Esophagus squamous epithelium (tissue), 4 donors: ENCODE measurements at regions not wholly inside any gene's neighbourhood (a gene's known extent, or its start where the extent isn't known, plus 50 kb on each side); places are given as distances from the start of the nearest gene placed in this dataset.
"Not testable (repeated sequence)": the region's sequence is repeated elsewhere in the genome, so short reads cannot be mapped to it uniquely, and the experiment has no call there.

Experiments used
- CTCF ChIP-seq, 6 experiments: fragments of 450-650 bp in 4 of 6; fragments of 200-600 bp in 2 of 6; sonication (generic) in 2 of 6; IDR thresholded peaks; one replicate each; pipeline ENCODE4 v1.5.1; 2016 to 2019; ENCODE audit warnings: antibody characterized with exemption in 6 of 6, mild to moderate bottlenecking in 4 of 6, moderate library complexity in 4 of 6
- POLR2A ChIP-seq, 4 donors: fragments of 450-650 bp; IDR thresholded peaks; one replicate each; pipeline ENCODE4 v1.6.1; 2017; ENCODE audit warnings: antibody characterized with exemption in 4 of 4, mild to moderate bottlenecking in 4 of 4, moderate library complexity in 3 of 4

DNA sequence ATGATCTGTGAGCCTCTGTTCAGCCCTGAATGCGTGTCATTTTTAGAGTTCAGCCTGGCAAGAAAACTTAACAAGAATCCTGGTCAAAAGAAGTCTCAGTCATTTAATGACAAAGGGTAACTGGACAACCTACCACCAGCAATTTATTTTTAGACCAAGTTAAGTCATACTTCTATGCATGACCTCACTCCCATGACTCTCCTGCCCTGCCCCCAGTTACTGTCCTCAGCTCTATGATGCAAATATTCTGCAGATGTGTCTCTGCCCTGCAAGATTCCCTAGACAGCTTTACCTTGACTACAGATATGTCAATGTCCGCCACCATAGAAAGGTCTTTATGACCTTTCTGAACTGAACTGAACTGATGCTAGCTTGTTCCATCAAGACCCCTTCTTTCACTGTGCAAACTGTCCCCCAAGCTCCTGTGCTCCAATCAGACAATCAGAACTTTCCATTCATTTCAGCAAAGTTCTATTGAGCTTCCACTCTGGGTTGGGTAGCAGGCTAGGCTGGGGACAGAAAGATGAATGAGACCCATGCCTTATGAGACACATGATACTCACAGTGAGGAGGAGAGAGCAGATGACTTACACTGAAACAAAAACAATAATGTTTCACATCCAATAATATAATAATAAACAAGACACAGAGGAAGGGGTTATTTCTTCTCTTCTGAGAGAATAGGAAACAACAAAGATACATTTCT lies 255.7 kb downstream of the NPIPA8 start:
- not testable (repeated sequence) for TF ChIP-seq CTCF, POLR2A (IDR thresholded peaks at IDR 0.05)
